CD4-positive, alpha-beta T cell (primary cell): ENCODE measurements at regions not wholly inside any gene's neighbourhood (a gene's known extent, or its start where the extent isn't known, plus 50 kb on each side); places are given as distances from the start of the nearest gene placed in this dataset.
A peak's percentile ranks its signal among the peaks of the same experiment; 100 is the strongest.

Experiments used
- ATAC-seq: fragments of 200-7000 bp; cut with Tn5 transposase; one replicate; pipeline ENCODE4 v1.10.0; 2022; ENCODE audit warnings: mild to moderate bottlenecking; ENCODE audit not compliant: poor library complexity
- CTCF ChIA-PET: fragments of 350-600 bp; sonication (Branson Sonifier 250); formaldehyde crosslinking; loops from one replicate; lab custom pipeline; 2021; ENCODE audit warnings: antibody characterized with exemption, inconsistent platforms; lab: Charles Lee
- POLR2A ChIA-PET: fragments of 350-600 bp; sonication (Branson Sonifier 250); formaldehyde crosslinking; loops from one replicate; lab custom pipeline; 2021; ENCODE audit warnings: antibody characterized with exemption, inconsistent platforms; lab: Charles Lee
- DNase-seq, 14 experiments: peaks; one replicate each; pipeline ENCODE4 v3.0.0-alpha.2; 2013 to 2020; ENCODE audit warnings: mixed read lengths in 2 of 14
- H3K27ac ChIP-seq, 2 donors: one replicate each; pipeline versions ENCODE4 v1.5.1 to v1.7.0; 2013; ENCODE audit warnings: low read length in 2 of 2, low read depth in 1 of 2, mild to moderate bottlenecking in 1 of 2
- H3K27me3 ChIP-seq, 2 experiments: 1 replicate in 1 of 2; 2 replicates in 1 of 2; pipeline versions ENCODE4 v1.6.1 to v1.7.0; 2013; ENCODE audit warnings: low read length in 2 of 2, control low read depth in 1 of 2, mild to moderate bottlenecking in 1 of 2, moderate library complexity in 1 of 2; ENCODE audit not compliant: insufficient read depth in 2 of 2, control insufficient read depth in 1 of 2
- H3K36me3 ChIP-seq: one replicate; pipeline ENCODE4 v1.6.1; 2013; ENCODE audit warnings: low read length, control low read depth; ENCODE audit not compliant: insufficient read depth
- H3K4me1 ChIP-seq: one replicate; pipeline ENCODE4 v1.6.1; 2013; ENCODE audit warnings: low read length, control low read depth; ENCODE audit not compliant: insufficient read depth
- H3K4me3 ChIP-seq: one replicate; pipeline ENCODE4 v1.5.1; 2013; ENCODE audit warnings: mild to moderate bottlenecking, low read length, moderate library complexity
- H3K9me3 ChIP-seq, 2 experiments: 1 replicate in 1 of 2; 2 replicates in 1 of 2; pipeline versions ENCODE4 v1.6.1 to v1.7.0; 2013; ENCODE audit warnings: low read length in 2 of 2, mild to moderate bottlenecking in 2 of 2, control low read depth in 1 of 2, moderate library complexity in 1 of 2; ENCODE audit not compliant: control insufficient read depth in 1 of 2, insufficient read depth in 1 of 2
- H3K27ac Mint-ChIP-seq: one replicate; pipeline ENCODE4 v1.8.0; 2020; ENCODE audit warnings: mixed read lengths
- H3K27me3 Mint-ChIP-seq: one replicate; pipeline ENCODE4 v1.8.0; 2021; ENCODE audit warnings: mixed read lengths
- H3K36me3 Mint-ChIP-seq: one replicate; pipeline ENCODE4 v1.8.0; 2021; ENCODE audit warnings: low read depth, mixed read lengths
- H3K4me1 Mint-ChIP-seq: one replicate; pipeline ENCODE4 v1.8.0; 2021; ENCODE audit warnings: low read depth, mixed read lengths
- H3K4me3 Mint-ChIP-seq: one replicate; pipeline ENCODE4 v1.8.0; 2020; ENCODE audit warnings: mild to moderate bottlenecking, mixed read lengths
- H3K9me3 Mint-ChIP-seq: one replicate; pipeline ENCODE4 v1.8.0; 2020; ENCODE audit warnings: mixed read lengths
- CTCF ChIP-seq: fragments of 200-600 bp; IDR thresholded peaks from one replicate; pipeline ENCODE4 v1.8.0; 2022; ENCODE audit warnings: antibody characterized with exemption, mild to moderate bottlenecking
- intact Hi-C, 2 experiments: fragments of 100-400 bp; cut with DNase I in 1 of 2; cut with micrococcal nuclease in 1 of 2; formaldehyde crosslinking; loops; one replicate each; pipeline versions ENCODE4 v1.15.1 to v1.9.0; 2023 to 2025; cut with DNase I, micrococcal nuclease

GRCh38 chr1:192489047-192489446 lies 86.5 kb upstream of the RGS1 start:
- Mint-ChIP-seq H3K36me3 (no peaks in the 10 kb centered on the region), H3K9me3 (no peaks in the 10 kb centered on the region), H3K27ac (no peak overlapping the region), H3K4me1 (peaks cover 6% of the 10 kb centered on the region), H3K4me3 (no peak overlapping the region), H3K27me3 (no peaks in the 10 kb centered on the region)
- no peaks in the 10 kb centered on the region for H3K4me1 ChIP-seq
- CTCF ChIA-PET = interaction anchor here (1.3 kb wide), 1 partner anchor 18 kb away, joined by 3 read pairs; no protein-coding TSS in a partner anchor
- H3K4me3 ChIP-seq = no peak overlapping the region
- H3K9me3 ChIP-seq = peaks cover 0 to 4% of the 10 kb centered on the region in 2 experiments
- no peak for TF ChIP-seq CTCF
- POLR2A ChIA-PET = no interaction called here
- ATAC-seq (no peak), DNase-seq (no peak)
- H3K27me3 ChIP-seq = no peaks in the 10 kb centered on the region
- H3K36me3 ChIP-seq = no peaks in the 10 kb centered on the region
- intact Hi-C loops = no loop called here
- H3K27ac ChIP-seq = no peak overlapping the region

- Histone ChIP-seq H3K9me3 (peaks cover 0 to 4% of the 10 kb centered on the region in 2 experiments), H3K4me3 (no peak overlapping the region), H3K36me3 (no peaks in the 10 kb centered on the region), H3K4me1 (no peaks in the 10 kb centered on the region), H3K27ac (no peak overlapping the region), H3K27me3 (no peaks in the 10 kb centered on the region)
- POLR2A ChIA-PET = no interaction called here
- ATAC-seq (peak; percentile 89), DNase-seq (peak in 7 of 14 experiments; percentile 7 to 58 (median 21))
- peaks cover 6% of the 10 kb centered on the region for H3K4me1 Mint-ChIP-seq
- H3K27ac Mint-ChIP-seq = no peak overlapping the region
- H3K4me3 Mint-ChIP-seq = no peak overlapping the region
- no peaks in the 10 kb centered on the region for H3K9me3 Mint-ChIP-seq
- no peaks in the 10 kb centered on the region for H3K27me3 Mint-ChIP-seq
- no peaks in the 10 kb centered on the region for H3K36me3 Mint-ChIP-seq
- intact Hi-C loops = no loop called here
- no peak for TF ChIP-seq CTCF
- CTCF ChIA-PET = interaction anchor here (1.3 kb wide), 1 partner anchor 17 kb away, joined by 3 read pairs; no protein-coding TSS in a partner anchor
These were observed 85.8 kb upstream of the RGS1 start for GRCh38 chr1:192489748-192490147.

DNA sequence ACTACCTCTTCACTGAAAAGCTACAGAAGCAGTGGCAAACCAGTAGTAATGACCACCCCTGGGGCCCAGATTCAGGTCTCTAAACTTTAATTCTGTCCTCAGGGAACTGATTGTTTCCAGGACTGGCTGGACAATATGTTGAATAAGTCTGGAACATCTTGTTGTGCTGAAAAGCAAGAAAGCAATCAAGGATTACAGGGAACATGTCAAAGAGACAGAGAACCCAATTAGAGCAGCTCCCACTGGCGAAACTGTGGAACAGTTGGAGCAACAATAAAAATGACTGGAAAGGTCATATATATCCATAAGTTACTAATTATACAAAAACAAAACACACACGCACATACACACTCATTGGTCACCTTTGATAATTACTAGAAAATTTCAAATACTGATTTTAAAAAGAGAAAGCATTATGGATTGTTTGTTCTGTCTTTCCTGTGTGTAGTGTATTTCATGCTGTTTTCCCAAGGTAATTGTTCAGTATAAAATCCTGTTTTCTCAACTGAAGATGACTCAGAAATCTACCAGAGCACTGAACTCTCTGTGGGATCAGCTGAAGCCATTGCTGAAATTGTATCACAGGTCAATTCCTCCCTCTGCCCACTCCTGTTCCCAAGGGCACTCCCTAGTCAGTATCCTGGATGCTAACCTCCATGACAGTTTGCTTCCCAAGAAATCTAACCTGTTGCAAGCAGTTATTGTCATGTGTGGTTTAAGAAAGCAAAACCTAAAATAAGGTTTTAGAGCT lies 83.6 kb upstream of the RGS1 start:
- H3K27me3 Mint-ChIP-seq = no peaks in the 10 kb centered on the region
- Histone ChIP-seq H3K27me3 (no peaks in the 10 kb centered on the region), H3K36me3 (no peaks in the 10 kb centered on the region), H3K4me1 (no peaks in the 10 kb centered on the region), H3K9me3 (peaks cover 0 to 4% of the 10 kb centered on the region in 2 experiments), H3K27ac (no peak overlapping the region), H3K4me3 (no peak overlapping the region)
- ChIA-PET CTCF (interaction anchor here (1.6 kb wide), 1 partner anchor 14 kb away, joined by 3 read pairs; no protein-coding TSS in a partner anchor), POLR2A (no interaction called here)
- no peak for ATAC-seq
- no peak overlapping the region for H3K4me3 Mint-ChIP-seq
- H3K36me3 Mint-ChIP-seq = no peaks in the 10 kb centered on the region
- peaks cover 6% of the 10 kb centered on the region for H3K4me1 Mint-ChIP-seq
- DNase-seq = no peak
- TF ChIP-seq CTCF = no peak
- H3K27ac Mint-ChIP-seq = no peak overlapping the region
- no peaks in the 10 kb centered on the region for H3K9me3 Mint-ChIP-seq
- intact Hi-C loops = no loop called here
